Ishikawa (cell line): ENCODE measurements at regions not wholly inside any gene's neighbourhood (a gene's known extent, or its start where the extent isn't known, plus 50 kb on each side); places are given as distances from the start of the nearest gene placed in this dataset.
A peak's percentile ranks its signal among the peaks of the same experiment; 100 is the strongest.

Experiments used
- CEBPB ChIP-seq: IDR thresholded peaks from 2 replicates; pipeline ENCODE4 v1.6.1; 2012
- CREB1 ChIP-seq: IDR thresholded peaks from 2 replicates; pipeline ENCODE4 v1.6.1; 2012; ENCODE audit warnings: low read depth
- EGR1 ChIP-seq: IDR thresholded peaks from 2 replicates; pipeline ENCODE4 v1.6.1; 2012
- EP300 ChIP-seq: IDR thresholded peaks from 2 replicates; pipeline ENCODE4 v1.6.1; 2012; ENCODE audit warnings: borderline replicate concordance
- FOXM1 ChIP-seq: IDR thresholded peaks from 2 replicates; pipeline ENCODE4 v1.6.1; 2012; ENCODE audit warnings: low read depth, borderline replicate concordance
- MAX ChIP-seq: IDR thresholded peaks from 2 replicates; pipeline ENCODE4 v1.6.1; 2012
- NFIC ChIP-seq: IDR thresholded peaks from 2 replicates; pipeline ENCODE4 v1.6.1; 2012
- RAD21 ChIP-seq: IDR thresholded peaks from 2 replicates; pipeline ENCODE4 v1.6.1; 2012; ENCODE audit warnings: low read depth
- REST ChIP-seq: IDR thresholded peaks from 2 replicates; pipeline ENCODE4 v1.6.1; 2012; ENCODE audit warnings: low read depth, mild to moderate bottlenecking
- TAF1 ChIP-seq: IDR thresholded peaks from 2 replicates; pipeline ENCODE4 v1.6.1; 2012; ENCODE audit warnings: low read depth, mild to moderate bottlenecking
- TCF12 ChIP-seq: IDR thresholded peaks from 2 replicates; pipeline ENCODE4 v1.6.1; 2012; ENCODE audit warnings: low read depth
- TEAD4 ChIP-seq: IDR thresholded peaks from 2 replicates; pipeline ENCODE4 v1.6.1; 2012
- YY1 ChIP-seq: IDR thresholded peaks from 2 replicates; pipeline ENCODE4 v1.6.1; 2012; ENCODE audit warnings: low read depth
- ZBTB7A ChIP-seq: IDR thresholded peaks from 2 replicates; pipeline ENCODE4 v1.6.1; 2012; ENCODE audit warnings: low read depth
- TF ChIP-seq, protein P1 (sequence below): IDR thresholded peaks from 2 replicates; pipeline ENCODE4 v1.6.1; 2012

DNA sequence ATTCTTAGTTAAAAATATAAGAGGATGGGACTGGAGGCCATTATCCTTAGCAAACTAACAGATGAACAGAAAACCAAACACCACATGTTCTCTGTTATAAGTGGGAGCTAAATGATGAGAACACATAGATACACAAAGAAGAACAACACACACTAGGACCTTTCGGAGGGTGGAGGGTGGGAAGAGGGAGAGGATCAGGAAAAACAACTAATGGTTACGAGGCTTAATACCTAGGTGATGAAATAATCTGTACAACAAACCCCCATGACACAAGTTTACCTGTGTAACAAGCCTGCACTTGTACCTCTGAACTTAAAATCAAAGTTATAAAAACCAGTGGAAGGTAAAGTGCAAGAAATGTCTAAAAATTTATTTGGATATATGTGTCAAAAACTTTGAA, 1047.4 kb upstream of the C9orf72 start:
- TF ChIP-seq, protein P1, sequence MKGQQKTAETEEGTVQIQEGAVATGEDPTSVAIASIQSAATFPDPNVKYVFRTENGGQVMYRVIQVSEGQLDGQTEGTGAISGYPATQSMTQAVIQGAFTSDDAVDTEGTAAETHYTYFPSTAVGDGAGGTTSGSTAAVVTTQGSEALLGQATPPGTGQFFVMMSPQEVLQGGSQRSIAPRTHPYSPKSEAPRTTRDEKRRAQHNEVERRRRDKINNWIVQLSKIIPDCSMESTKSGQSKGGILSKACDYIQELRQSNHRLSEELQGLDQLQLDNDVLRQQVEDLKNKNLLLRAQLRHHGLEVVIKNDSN = no peak
- TF ChIP-seq CEBPB = no peak
- no peak for TF ChIP-seq FOXM1
- TF ChIP-seq ZBTB7A = no peak
- no peak for TF ChIP-seq MAX
- no peak for TF ChIP-seq EP300
- no peak for TF ChIP-seq CREB1

DNA sequence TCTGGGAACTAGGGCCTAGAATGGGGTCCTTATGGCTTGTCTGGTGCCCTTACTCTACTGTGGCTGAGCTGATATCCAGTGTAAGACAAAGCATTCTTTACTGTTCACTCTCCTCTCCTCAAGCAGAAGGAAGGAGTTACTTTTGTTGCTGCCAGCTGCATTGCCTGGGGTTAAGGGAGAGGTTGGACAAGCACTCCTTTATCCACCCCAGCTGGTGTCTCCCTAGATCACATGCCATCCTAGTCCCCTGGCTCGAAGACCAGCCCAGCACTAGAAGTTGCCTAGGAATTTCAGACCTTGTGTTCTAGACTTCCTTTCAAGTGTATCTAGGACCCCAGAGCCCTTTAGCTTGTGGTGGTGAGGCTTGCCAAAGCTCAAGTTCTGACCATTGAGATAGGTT, 1051.5 kb upstream of the C9orf72 start:
- TF ChIP-seq FOXM1 (no peak), ZBTB7A (no peak), EGR1 (no peak), TAF1 (no peak), TCF12 (no peak), CEBPB (no peak), YY1 (no peak), TEAD4 (no peak), REST (no peak), RAD21 (no peak), EP300 (no peak), MAX (no peak), NFIC (no peak), CREB1 (no peak)
- TF ChIP-seq, protein P1 = no peak

- TF ChIP-seq RAD21 (no peak), EGR1 (no peak), TCF12 (no peak), TAF1 (no peak), ZBTB7A (no peak), MAX (no peak)
Measured at GRCh38 chr9:28628031-28628430, 1054.8 kb upstream of the C9orf72 start.

DNA sequence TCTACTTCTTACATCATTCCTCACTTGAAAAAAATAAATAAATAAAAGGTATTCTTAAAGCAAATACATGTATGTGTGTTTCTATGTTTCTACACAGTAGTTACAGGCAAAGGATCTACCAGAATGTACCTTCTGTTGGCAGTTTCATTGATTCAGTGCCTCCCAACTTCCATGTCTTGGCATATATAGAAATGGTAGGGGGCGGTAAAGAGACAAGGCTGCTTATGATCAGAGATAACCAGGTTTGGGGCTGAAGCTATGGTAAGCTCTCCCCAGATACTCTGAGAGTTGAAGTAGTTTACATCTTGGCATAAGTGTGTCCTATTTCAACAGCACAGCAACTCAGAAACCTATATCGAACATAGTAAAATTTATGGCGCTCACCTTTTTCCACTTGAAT, 1075.4 kb upstream of the C9orf72 start:
- no peak for TF ChIP-seq EP300
- TF ChIP-seq REST = no peak
- TF ChIP-seq RAD21 = peak; percentile 9; the same call in 1 of the 2 replicates

DNA sequence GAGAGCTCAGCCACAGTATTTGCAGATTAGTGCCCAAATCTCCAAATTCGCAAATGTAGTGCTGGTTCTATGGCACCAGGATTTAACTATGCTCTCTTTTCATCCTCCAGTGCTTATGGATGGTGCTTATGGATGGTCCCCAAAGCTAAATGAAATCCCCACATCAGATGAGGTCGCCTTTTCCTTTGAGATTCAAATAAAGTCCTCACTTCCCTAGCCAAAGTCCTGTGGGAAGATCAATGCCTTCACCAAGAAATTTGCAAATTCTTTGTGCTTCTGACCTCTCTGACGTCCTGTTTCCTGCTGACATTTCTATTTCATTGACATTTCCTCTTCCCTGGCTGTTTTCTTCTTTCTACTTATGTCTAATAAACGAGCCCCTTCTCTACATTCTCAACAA, 1077.0 kb upstream of the C9orf72 start:
- TF ChIP-seq, protein P1 = no peak
- TF ChIP-seq RAD21 = no peak
- no peak for TF ChIP-seq CEBPB
- no peak for TF ChIP-seq EGR1
- no peak for TF ChIP-seq YY1
- TF ChIP-seq TCF12 = no peak
- no peak for TF ChIP-seq NFIC
- TF ChIP-seq TAF1 = no peak
- no peak for TF ChIP-seq MAX
- TF ChIP-seq REST = no peak
- no peak for TF ChIP-seq CREB1
- TF ChIP-seq FOXM1 = no peak
- no peak for TF ChIP-seq EP300
- no peak for TF ChIP-seq ZBTB7A
- no peak for TF ChIP-seq TEAD4
